Natural killer cell (primary cell): ENCODE measurements at regions not wholly inside any gene's neighbourhood (a gene's known extent, or its start where the extent isn't known, plus 50 kb on each side); places are given as distances from the start of the nearest gene placed in this dataset.

Experiments used
- ATAC-seq, 3 donors: fragments of 150-1000 bp in 2 of 3; fragments of 200-7000 bp in 1 of 3; cut with Tn5 transposase; 1 replicate in 1 of 3; 2 replicates in 2 of 3; pipeline ENCODE4 v1.10.0; 2021; ENCODE audit warnings: mild to moderate bottlenecking in 2 of 3, moderate library complexity in 2 of 3
- DNase-seq, 2 donors: peaks; one replicate each; pipeline versions ENCODE4 v3.0.0 to v3.0.0-alpha.2; 2013 to 2021; ENCODE audit warnings: mixed read lengths in 1 of 2
- H3K27ac ChIP-seq: one replicate; pipeline ENCODE4 v1.5.1; 2013; ENCODE audit warnings: mild to moderate bottlenecking, low read length
- H3K27me3 ChIP-seq: one replicate; pipeline ENCODE4 v1.6.1; 2013; ENCODE audit warnings: low read length; ENCODE audit not compliant: control insufficient read depth, insufficient read depth
- H3K36me3 ChIP-seq: one replicate; pipeline ENCODE4 v1.6.1; 2013; ENCODE audit warnings: low read length; ENCODE audit not compliant: control insufficient read depth, insufficient read depth
- H3K4me1 ChIP-seq: one replicate; pipeline ENCODE4 v1.6.1; 2013; ENCODE audit warnings: low read length; ENCODE audit not compliant: control insufficient read depth, insufficient read depth
- H3K4me3 ChIP-seq: one replicate; pipeline ENCODE4 v1.5.1; 2013; ENCODE audit warnings: low read length
- H3K9me3 ChIP-seq: one replicate; pipeline ENCODE4 v1.6.1; 2013; ENCODE audit warnings: low read length; ENCODE audit not compliant: control insufficient read depth, insufficient read depth
- H3K27ac Mint-ChIP-seq, 2 donors: one replicate each; pipeline ENCODE4 v1.8.0; 2022; ENCODE audit warnings: mild to moderate bottlenecking in 2 of 2, mixed read lengths in 2 of 2, moderate library complexity in 1 of 2
- H3K27me3 Mint-ChIP-seq, 2 donors: one replicate each; pipeline ENCODE4 v1.8.0; 2022; ENCODE audit warnings: low read depth in 2 of 2, mixed read lengths in 2 of 2
- H3K36me3 Mint-ChIP-seq: one replicate; pipeline ENCODE4 v1.8.0; 2022; ENCODE audit warnings: mixed read lengths
- H3K4me1 Mint-ChIP-seq, 2 donors: one replicate each; pipeline ENCODE4 v1.8.0; 2022; ENCODE audit warnings: mixed read lengths in 2 of 2
- H3K4me3 Mint-ChIP-seq: one replicate; pipeline ENCODE4 v1.8.0; 2022; ENCODE audit warnings: mild to moderate bottlenecking, moderate library complexity, mixed read lengths
- H3K9me3 Mint-ChIP-seq, 2 donors: one replicate each; pipeline ENCODE4 v1.8.0; 2022; ENCODE audit warnings: mixed read lengths in 2 of 2
- CTCF ChIP-seq: fragments of 200-600 bp; IDR thresholded peaks from one replicate; pipeline ENCODE4 v1.8.0; 2022; ENCODE audit warnings: antibody characterized with exemption
- WGBS: methylation state at CpG from one replicate; pipeline ENCODE4 v1.1.7; 2013; ENCODE audit warnings: missing lambda C conversion rate; ENCODE audit not compliant: insufficient coverage; 5-methylcytosine and 5-hydroxymethylcytosine counted together
- intact Hi-C: fragments of 100-400 bp; cut with micrococcal nuclease; formaldehyde crosslinking; loops from one replicate; pipeline ENCODE4 v1.14.2; 2022

- WGBS: no CpG with 5 or more reads among the region's 2 CpGs
- no peak for ATAC-seq
- Histone ChIP-seq H3K4me1 (no peaks in the 10 kb centered on the region), H3K4me3 (no peak overlapping the region), H3K9me3 (no peaks in the 10 kb centered on the region), H3K27ac (no peak overlapping the region), H3K36me3 (no peaks in the 10 kb centered on the region), H3K27me3 (peaks cover 2% of the 10 kb centered on the region)
- Mint-ChIP-seq H3K27ac (no peak overlapping the region), H3K4me3 (no peak overlapping the region), H3K27me3 (peaks cover 16 to 68% of the 10 kb centered on the region in 2 donors), H3K4me1 (no peaks in the 10 kb centered on the region), H3K36me3 (no peaks in the 10 kb centered on the region), H3K9me3 (no peaks in the 10 kb centered on the region)
- intact Hi-C loops: no loop called here
- TF ChIP-seq CTCF: no peak
- no peak for DNase-seq
Observed at GRCh38 chr3:139241783-139242182, 102.0 kb upstream of the MRPS22 start.

- WGBS: 78% methylated on average over 3 of the region's 4 CpGs
- peaks cover 2% of the 10 kb centered on the region for H3K27me3 ChIP-seq
- no peak overlapping the region for H3K4me3 ChIP-seq
- H3K27me3 Mint-ChIP-seq: peaks cover 20 to 68% of the 10 kb centered on the region in 2 donors
- no peaks in the 10 kb centered on the region for H3K36me3 ChIP-seq
- ATAC-seq (no peak), DNase-seq (no peak)
- TF ChIP-seq CTCF: no peak
- H3K4me3 Mint-ChIP-seq: no peak overlapping the region
- H3K4me1 Mint-ChIP-seq: no peaks in the 10 kb centered on the region
- H3K9me3 Mint-ChIP-seq: no peaks in the 10 kb centered on the region
- H3K27ac ChIP-seq: no peak overlapping the region
- no peaks in the 10 kb centered on the region for H3K4me1 ChIP-seq
- intact Hi-C loops: no loop called here
- no peaks in the 10 kb centered on the region for H3K9me3 ChIP-seq
- no peaks in the 10 kb centered on the region for H3K36me3 Mint-ChIP-seq
- no peak overlapping the region for H3K27ac Mint-ChIP-seq
Observed at GRCh38 chr3:139243710-139244109, 100.1 kb upstream of the MRPS22 start.

GRCh38 chr3:139248593-139249255 lies 95.1 kb upstream of the MRPS22 start:
- no peaks in the 10 kb centered on the region for H3K36me3 Mint-ChIP-seq
- no peaks in the 10 kb centered on the region for H3K4me1 ChIP-seq

More at GRCh38 chr3:139248593-139249255, 95.1 kb upstream of the MRPS22 start:
- WGBS: 97% methylated on average over 3 of the region's 4 CpGs
- intact Hi-C loops: no loop called here
- no peaks in the 10 kb centered on the region for H3K9me3 ChIP-seq
- Mint-ChIP-seq H3K9me3 (peaks cover 0 to 2% of the 10 kb centered on the region in 2 donors), H3K27ac (no peak overlapping the region), H3K27me3 (peaks cover 10 to 36% of the 10 kb centered on the region in 2 donors), H3K4me1 (no peaks in the 10 kb centered on the region), H3K4me3 (no peak overlapping the region)
- H3K4me3 ChIP-seq: no peak overlapping the region
- peaks cover 2% of the 10 kb centered on the region for H3K27me3 ChIP-seq
- ATAC-seq: no peak
- no peak for TF ChIP-seq CTCF
- H3K27ac ChIP-seq: no peak overlapping the region
- no peak for DNase-seq
- H3K36me3 ChIP-seq: no peaks in the 10 kb centered on the region
